HTR-8/SVneo (cell line): ENCODE measurements at regions not wholly inside any gene's neighbourhood (a gene's known extent, or its start where the extent isn't known, plus 50 kb on each side); places are given as distances from the start of the nearest gene placed in this dataset.
"Not testable (repeated sequence)": the region's sequence is repeated elsewhere in the genome, so short reads cannot be mapped to it uniquely, and the experiment has no call there.

Experiments used
- DNase-seq: peaks from one replicate; pipeline ENCODE4 v3.0.0; 2011; ENCODE audit warnings: low spot score, mixed read lengths; ENCODE audit not compliant: insufficient read length
- FAIRE-seq: peaks from 2 replicates; lab custom pipeline; 2011; peaks lifted over from hg19 to GRCh38; lab: Jason Lieb, UNC

DNA sequence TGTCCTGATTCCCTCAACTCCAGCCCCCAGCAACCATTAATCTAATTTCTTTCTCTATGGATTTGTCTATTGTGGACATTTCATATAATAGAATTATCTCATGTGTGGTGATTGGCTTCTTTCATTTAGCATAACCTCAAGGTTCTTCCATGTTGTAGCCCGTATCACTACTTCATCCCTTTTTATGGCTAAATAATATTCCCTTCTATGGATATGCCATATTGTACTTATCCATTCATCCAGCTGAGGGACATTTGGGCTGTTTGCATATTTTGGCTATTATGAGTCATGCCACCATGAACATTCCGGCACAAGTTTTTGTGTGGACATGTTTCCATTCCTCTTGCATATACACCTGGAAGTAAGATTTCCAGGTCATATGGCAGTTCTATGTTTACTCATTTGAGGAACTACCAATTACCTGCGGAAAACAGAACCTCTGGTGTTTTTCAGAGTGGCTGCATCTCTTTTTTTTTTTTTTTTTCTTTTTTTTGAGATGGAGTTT, 108.7 kb upstream of the MAP1LC3B2 start:
- DNase-seq (no peak), FAIRE-seq (no peak)

DNA sequence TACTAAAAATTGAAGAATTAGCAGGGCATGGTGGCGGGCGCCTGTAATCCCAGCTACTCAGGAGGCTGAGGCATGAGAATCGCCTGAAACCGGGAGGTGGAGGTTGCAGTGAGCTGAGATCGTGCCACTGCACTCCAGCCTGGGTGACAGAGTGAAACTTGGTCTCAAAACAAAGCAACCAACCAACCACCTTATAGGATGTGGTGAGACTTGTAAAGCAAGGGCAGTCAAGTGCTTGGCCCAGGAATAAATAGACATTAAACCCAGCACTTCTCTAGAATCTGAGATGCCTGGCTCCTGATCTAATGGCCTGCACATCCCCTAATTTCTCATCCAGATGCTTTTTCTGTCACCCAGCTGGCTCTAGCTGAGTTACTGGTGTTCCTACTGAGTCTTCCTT, 106.2 kb upstream of the MAP1LC3B2 start:
- not testable (repeated sequence) for FAIRE-seq, DNase-seq

DNA sequence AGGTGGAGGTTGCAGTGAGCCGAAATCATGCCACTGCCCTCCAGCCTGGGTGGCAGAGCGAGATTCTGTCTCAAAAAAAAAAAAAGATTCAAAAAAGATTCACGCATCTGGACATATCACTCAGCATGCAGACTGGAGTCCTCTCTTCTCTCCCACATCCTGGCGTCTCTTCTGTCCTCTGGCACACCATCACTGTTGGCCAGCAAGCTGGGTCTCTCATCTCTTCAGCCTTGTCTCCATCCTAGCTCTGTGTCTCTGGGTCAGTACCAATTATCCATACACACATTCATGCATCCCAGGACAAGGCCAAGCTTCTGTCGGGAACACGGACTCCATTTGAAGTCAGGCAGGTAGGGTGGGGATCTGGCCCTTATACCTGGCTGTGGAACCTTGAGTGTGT, 105.5 kb upstream of the MAP1LC3B2 start:
- FAIRE-seq: no peak

DNA sequence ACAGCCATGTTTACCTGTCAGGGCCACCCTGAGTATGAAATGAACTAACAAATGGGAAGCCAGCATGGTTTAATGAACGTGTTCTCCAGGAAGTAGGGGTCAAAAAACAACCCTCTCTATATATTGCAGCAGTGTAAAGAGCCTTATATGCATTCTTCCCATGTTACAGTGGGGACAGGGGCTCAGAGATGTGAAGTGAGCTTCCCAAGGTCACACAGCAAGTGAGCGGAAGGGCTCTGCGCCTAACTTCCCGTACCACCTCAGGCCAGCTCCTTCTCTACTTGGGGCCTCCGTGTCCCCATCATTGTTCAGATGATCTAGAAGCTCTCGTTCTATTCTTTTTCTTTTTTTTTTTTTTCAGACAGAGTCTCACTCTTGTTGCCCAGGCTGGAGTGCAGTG, 105.1 kb upstream of the MAP1LC3B2 start:
- no peak for DNase-seq
- FAIRE-seq: no peak

More for the DNA sequence above, 105.5 kb upstream of the MAP1LC3B2 start:
- no peak for DNase-seq

DNA sequence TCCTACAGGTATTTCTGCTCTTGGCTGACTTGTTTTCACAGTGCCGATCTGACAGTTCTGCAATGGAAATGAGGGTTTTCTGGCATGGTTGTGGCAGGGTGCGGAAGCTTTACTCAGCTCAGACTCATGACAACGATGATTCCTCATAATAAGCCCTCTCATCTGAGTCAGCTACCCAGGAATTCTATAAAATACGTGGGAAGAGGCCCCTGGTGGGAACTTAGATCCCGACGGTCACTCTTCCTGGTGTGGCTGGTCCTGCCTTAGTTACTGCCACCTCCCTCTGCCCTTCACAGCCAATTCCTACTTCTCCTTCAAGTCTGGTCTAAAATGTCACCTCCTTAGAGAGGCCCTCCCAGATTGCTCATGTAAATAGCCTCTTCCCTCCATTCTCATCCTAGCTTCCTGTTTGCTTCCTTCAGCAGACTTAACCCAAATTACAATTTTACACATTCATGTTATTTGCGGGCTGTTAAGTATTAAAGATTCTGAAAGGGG, 104.2 kb upstream of the MAP1LC3B2 start:
- peak; percentile 73 for DNase-seq
- peak; percentile 88 for FAIRE-seq

DNA sequence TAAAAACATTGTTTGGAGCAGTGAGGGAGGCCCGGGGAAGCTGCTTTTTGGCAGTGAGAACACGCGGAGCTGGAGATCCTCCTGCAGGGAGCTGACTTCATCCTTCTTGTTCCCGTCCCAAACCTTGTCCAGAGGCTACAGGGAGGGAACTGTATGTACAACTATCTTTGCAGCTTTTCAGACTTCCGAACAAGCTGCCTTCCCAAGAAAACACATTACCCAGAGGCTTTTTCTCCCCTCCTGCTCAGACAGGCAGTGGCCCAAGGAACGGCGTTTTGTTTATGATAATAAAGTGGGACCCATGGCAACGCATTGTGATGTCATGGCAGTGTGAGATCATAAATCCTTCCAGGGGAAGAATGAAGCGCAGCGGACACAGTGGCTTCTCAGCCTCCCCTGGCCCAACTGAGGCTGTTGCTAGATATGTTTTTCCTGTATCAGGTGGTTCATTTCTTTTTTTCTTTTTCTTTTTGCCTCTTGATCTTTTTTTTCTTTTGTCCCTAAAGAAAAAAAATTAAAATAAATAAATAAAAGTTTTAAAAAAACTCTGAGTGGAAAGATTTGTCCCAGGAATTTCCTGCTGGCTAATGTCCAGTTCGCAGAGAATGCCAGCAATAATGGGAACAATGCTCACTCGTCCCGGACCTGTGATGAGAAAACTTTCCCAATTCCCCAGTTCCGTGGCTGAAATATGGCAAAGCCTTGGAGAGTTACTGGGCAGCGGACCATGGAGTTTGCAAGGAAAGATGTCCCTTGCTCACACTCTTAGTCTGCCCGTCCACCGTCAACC, 103.4 kb upstream of the MAP1LC3B2 start:
- no peak for FAIRE-seq

DNA sequence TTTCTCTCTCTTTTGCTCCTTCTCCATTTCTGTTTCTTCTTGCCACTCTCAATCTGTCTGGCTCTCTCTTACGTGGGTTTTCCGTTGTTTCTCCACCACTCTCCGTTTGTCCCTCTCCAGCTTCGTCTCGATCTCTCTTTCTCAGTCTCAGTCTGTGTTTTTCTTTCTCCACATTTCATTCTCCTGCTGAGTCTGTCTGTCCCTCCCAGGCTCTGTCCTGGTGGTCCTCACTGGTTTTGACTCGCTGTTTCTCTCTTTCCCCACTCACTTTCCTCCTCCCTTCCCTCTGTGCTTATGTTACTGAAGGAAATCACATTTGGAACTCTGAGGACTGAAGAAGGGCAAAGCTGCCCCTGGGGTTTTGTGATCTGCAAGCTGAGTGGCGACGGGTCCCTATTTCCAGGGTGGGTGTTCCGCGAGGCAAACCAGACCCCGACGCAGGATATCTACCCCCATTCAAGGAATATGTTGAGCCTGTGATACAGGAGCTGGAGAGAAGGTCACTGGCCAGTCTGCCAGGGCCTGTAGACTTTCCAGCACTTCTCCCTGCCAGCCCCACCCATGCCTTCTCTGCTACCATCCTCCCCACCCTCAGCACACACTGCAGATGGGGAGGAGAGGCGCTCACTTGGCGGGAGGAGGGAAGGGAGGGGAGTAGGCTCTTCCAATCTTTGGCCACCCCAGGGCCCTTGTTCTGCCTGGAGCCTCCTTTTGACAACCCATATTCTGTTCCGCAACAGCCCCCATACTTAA, 102.7 kb upstream of the MAP1LC3B2 start:
- DNase-seq: no peak
- FAIRE-seq: no peak

More for the DNA sequence above, 103.4 kb upstream of the MAP1LC3B2 start:
- peak; percentile 62 for DNase-seq

DNA sequence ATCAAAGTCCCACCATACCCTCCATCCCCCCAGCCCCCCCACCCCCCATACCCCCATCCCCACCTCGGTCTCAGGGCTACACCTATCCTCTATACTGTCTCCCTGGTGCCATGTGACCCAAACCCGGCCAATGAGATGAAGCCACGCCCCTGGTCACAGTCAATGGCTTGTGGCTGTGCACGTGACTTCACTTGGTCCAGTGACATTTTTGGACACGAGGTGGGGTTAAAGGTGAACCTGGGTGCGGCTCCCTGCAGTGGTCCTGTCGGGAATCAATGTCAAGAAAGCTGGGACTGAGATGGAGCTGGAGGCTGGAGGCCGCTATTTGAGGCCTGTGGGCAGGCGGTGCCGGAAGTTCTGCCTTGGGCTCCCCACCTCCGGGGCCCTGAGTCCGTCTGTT, 100.7 kb upstream of the MAP1LC3B2 start:
- DNase-seq: no peak
- no peak for FAIRE-seq

DNA sequence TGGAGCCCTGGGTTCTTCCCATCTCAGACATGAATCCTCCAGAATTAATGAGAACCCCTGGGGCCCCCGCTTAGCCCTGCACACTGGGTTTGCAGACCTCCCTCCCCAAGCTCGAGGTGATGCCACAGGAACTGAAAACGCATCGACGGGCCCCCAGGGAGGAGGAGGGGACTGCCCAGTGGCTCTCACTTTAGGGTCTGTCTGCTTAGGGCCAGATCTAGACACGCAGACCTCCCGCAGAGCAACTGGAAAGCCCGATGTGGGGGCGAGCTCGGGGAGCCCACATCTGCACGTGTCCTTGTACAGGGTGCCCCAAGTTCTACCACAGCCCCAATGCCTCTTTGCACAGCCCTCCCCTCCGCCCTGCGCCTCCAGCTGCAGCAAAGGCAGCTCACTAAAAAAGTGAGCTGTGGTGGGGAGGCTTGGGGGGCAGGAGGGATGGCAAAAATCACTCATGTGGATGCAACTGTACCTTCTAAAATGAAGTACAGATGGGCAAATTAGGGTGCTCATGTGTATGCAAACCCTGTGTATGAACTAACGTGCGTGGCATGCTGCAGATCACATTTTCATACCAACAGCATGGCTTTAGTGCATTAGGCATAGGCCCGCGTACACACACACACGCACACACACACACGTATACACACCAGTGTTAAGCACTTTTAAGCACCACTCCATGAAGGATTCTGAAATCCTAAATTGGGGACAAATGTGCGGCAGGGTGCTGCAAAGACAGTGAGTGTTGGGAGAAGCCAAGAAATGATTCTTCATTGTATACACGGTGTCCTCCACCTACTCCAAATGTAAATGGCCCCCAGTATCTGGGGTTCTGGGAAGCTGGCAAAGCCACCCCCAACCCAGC, 99.9 kb upstream of the MAP1LC3B2 start:
- DNase-seq (no peak), FAIRE-seq (no peak)

DNA sequence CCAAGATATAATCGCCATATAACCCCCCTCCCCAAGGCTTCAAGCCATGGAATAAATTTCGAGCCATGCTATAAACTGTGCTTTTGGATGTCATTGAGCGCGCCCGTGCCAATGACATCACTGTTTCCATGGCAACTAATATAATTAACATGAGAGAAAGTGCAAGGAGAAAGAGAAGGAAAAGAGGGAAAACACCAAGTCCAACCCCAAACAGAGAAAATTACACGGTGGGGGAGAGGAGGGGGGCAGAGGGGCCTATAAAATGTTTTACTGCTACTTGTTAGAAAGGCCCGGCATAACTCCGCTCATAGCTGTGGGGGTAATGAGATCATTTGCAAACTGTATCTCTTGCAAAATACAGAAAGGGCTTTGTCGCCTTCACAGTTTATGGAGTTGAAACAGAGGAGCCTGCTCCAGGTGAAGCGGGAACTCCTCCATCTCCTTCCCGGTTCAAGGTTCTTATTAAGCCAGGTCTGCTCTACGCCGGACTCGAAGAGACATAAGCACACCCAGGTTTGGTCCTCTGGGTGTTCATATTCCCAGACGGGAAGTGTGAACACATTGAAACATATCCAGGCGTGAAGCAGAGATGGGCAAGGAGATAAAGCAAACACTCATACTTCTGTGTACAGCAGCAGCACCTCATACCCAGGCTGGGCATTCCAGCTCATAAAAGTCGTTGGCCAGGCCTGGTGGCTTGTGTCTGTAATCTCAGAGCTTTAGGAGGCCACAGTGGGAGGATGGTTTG, 99.1 kb upstream of the MAP1LC3B2 start:
- FAIRE-seq (no peak), DNase-seq (no peak)

DNA sequence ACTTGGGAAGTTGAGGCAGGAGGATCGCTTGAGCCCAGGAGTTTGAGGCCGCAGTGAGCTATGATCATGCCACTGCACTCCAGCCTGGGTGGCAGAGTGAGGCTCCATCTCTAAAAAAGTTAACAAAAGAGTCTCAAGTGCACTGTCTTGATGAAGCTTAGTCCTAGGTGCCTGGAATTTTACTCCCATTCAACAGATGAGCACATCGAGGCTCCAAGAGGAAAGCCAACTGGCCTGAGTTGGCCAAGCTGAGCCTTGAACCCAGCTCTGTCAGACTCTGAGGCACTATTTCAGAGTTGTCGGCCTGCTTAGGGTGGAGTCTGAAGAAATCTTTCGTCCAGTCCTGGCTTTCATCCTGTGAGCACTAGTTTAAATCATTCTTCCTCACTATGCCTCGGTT, 98.1 kb upstream of the MAP1LC3B2 start:
- FAIRE-seq: no peak
- no peak for DNase-seq

DNA sequence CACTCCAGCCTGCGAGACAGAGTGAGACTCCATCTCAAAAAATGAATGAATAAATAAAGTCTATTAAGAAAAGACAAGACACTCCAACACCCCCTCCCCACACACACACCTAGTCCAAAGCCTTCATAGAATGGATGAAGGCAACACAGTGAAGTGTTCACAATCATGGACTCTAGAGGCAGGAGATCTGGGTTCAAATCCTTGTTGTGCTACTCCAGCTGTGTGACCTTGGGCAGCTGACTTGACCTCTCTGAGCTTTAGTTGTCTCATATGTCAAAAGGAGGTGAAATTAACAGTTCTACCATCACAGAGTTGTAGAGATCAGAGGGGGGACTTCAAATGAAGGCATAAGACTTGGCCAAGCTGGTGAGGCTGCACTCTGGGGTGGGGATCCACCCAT, 95.8 kb upstream of the MAP1LC3B2 start:
- FAIRE-seq (no peak), DNase-seq (no peak)

DNA sequence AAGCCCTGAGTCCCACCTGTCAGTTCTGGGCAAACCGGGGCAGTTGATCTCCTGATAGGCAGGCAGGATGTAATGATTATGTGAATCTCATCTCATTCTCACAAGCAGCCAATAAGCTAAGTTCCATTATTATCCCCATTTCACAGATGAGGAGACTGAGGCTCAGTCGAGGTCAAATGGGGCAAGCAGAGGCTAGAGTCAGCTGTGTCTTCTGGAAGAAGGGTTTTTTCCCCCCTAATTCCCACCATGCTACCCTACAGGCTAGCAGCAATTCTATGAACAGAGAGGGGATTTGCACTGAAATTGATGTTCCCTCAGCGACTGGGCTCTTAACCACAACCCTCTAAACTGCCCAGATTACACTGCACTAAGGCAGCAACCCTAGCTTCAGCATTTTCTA, 93.8 kb upstream of the MAP1LC3B2 start:
- no peak for FAIRE-seq

DNA sequence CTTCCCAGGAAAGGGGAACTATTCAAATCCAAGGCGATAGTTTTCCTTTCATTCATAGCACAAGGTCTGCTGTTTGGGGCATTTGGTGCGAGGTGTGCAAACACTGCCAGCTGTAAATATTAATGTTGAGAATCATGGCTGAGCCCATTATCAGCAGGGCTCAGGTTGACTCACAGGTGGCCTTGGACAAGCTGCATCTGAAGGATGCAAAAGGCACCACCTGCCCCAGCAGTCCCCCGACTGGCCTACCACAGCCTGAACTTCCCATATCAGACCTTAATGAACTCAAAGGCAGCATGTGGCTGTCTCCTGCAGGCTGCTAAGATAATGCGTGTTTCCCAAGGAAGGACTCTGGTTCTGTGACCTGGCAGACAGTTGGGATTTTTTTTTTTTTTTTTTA, 93.3 kb upstream of the MAP1LC3B2 start:
- no peak for DNase-seq
- FAIRE-seq: no peak

More for the DNA sequence above, 93.8 kb upstream of the MAP1LC3B2 start:
- no peak for DNase-seq

DNA sequence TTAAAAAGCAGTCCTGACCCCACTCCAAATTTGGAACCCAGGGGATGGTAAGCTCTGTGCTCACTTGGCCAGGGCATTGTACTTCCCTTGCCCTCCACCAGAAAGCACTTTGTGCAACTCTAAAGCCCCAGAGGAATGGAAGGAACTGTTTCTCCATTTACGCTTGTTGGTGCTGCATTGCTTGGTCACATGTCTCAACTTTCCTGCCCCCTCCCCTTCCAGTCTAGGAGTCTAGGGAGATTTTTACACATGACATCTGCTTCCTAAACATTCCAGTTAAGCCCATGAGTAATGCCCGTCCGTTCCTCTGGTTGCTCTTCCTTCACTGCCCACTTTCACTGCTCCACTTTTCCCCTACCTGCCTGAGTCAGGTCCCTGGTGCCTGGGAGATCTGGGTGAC, 92.6 kb upstream of the MAP1LC3B2 start:
- DNase-seq (peak; percentile 50), FAIRE-seq (peak; percentile 23)

DNA sequence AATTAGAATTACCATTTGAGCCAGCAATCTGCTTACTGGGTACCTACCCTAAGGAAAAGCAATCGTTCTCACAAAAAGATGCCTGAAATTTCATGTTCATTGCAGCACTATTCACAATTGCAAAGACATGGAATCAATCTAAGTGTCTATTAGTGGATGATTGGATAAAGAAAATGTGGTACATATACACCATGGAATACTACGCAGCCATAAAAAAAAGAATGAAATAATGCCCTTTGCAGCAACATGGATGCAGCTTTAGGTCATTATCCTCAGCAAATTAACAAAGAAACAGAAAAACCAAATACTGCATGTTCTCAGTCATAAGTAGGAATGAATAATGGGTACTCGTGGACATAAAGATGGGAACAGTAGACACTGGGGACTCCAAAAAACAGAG, 89.8 kb upstream of the MAP1LC3B2 start:
- FAIRE-seq (no peak), DNase-seq (no peak)

DNA sequence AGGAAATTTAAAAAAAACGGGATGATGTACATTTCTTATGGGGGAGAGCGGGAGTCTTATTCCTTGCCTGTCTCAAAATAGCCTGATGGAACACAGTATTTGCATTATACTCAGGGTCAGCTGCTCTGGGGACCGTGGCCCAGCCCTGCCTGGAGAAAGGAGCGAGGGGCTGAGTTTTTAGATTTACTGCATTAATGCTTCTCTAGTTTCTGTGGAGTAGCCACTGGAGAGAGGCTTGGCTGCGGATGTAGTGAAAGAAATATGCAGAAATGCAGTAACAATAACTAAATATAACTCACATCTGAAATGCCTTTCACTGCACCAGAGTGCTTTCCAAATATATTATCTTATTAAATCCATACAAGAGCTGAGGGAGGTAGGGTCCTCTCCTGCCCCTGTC, 87.6 kb upstream of the MAP1LC3B2 start:
- DNase-seq: no peak
- FAIRE-seq: no peak

DNA sequence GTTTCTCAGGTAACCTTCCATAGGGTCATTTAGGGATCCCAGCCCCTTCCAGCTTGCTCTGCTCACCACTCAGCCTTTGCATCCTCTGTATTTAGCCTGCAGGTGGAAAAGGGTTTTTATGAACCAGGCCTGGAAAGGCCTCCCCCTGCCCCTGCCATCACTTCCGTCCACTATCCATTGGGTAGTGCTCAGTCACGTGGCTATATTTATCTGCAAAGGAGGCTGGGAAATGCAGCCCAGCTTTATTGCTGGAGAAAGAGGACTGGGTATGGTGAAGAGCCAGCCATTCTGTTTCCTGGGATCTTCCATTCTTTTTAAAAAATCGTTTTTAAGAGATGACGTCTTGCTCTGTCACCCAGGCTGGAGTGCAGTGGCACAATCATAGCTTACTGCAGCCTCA, 87.0 kb upstream of the MAP1LC3B2 start:
- DNase-seq (no peak), FAIRE-seq (no peak)

DNA sequence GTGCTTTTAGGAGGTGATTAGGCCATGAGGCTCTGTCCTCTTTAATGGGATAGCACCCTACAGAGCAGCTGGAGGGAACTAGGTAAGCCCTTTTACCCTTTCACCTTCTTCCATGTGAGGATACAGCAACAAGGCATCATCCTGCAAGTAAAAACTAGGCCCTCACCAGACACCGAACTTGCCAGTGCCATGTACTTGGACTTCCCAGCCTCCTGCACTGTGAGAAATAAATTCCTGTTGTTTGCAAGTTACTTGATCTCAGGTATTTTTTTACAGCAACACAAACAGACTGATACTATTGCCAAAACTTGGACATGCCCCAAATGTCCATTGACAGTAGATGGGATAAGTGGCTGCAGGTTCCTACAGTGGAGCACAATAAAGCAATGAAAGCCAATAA, 85.8 kb upstream of the MAP1LC3B2 start:
- no peak for FAIRE-seq
- DNase-seq: no peak

DNA sequence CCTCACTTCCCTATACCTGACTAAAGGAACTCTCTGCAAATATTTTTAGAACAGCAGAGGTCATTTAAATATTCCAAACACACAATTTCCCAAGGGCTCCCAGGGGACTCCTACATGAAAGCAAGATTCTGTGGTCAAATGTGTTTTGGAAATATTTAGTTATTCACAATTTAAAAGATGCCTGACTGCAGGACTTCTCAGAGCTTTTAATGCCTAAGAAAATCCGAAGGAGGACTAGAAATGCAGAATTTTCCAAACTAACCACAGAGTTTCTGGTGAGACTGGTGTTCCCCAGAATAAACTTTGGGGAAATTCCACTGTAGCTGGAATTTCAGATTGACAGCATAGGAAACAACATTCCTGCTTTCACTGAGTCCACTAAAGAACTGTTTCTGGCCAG, 84.8 kb upstream of the MAP1LC3B2 start:
- FAIRE-seq (no peak), DNase-seq (no peak)
